ENCODE measurements at regions not wholly inside any gene's neighbourhood (a gene's known extent, or its start where the extent isn't known, plus 50 kb on each side); places are given as distances from the start of the nearest gene placed in this dataset.

GRCh38 chr3:159761848-159762635 is 226.6 kb upstream of the IL12A start:
- Mint-ChIP-seq H3K4me1 (ENCODE audit: low read depth, unreplicated experiment) (peaks cover 28% of the 10 kb centered on the region), H3K4me3 (ENCODE audit: unreplicated experiment) (peak overlapping the region; percentile 87), H3K27ac (ENCODE audit: unreplicated experiment) (peak overlapping the region; percentile 84), H3K27me3 (ENCODE audit: insufficient read depth, unreplicated experiment) (no peaks in the 10 kb centered on the region), H3K9me3 (ENCODE audit: unreplicated experiment) (no peaks in the 10 kb centered on the region), H3K36me3 (ENCODE audit: insufficient read depth, unreplicated experiment) (peaks cover 41% of the 10 kb centered on the region)
- H3K4me1 ChIP-seq, result peaks cover 30% of the 10 kb centered on the region
- no TSS peak for BruUV-seq (replicated peaks)
- POLR2A ChIA-PET, result interaction anchor here (0.7 to 2.3 kb wide), 4 partner anchors 21 to 26 kb away, joined by 3 to 13 read pairs (median 3); no protein-coding TSS in a partner anchor
- intact Hi-C loops (cut with micrococcal nuclease; ENCODE audit: unreplicated experiment), result loop anchor here (1.0 to 5.0 kb wide), 2 partner anchors 30 to 130 kb away; no protein-coding TSS in a partner anchor
- no peaks in the 10 kb centered on the region for H3K36me3 ChIP-seq (ENCODE audit: control insufficient read depth, insufficient read depth, low read length)
- DNase-seq, result peak; percentile 45 to 73
- TF ChIP-seq, protein P1, sequence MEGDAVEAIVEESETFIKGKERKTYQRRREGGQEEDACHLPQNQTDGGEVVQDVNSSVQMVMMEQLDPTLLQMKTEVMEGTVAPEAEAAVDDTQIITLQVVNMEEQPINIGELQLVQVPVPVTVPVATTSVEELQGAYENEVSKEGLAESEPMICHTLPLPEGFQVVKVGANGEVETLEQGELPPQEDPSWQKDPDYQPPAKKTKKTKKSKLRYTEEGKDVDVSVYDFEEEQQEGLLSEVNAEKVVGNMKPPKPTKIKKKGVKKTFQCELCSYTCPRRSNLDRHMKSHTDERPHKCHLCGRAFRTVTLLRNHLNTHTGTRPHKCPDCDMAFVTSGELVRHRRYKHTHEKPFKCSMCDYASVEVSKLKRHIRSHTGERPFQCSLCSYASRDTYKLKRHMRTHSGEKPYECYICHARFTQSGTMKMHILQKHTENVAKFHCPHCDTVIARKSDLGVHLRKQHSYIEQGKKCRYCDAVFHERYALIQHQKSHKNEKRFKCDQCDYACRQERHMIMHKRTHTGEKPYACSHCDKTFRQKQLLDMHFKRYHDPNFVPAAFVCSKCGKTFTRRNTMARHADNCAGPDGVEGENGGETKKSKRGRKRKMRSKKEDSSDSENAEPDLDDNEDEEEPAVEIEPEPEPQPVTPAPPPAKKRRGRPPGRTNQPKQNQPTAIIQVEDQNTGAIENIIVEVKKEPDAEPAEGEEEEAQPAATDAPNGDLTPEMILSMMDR (IDR thresholded peaks at IDR 0.05; ENCODE audit: insufficient read depth in 1 of 2, low read depth in 1 of 2, low read length in 1 of 2, severe bottlenecking in 1 of 2, unreplicated experiment in 1 of 2), result no peak
- CTCF ChIA-PET, result interaction anchor here (1.0 to 1.2 kb wide), 2 partner anchors 13 to 20 kb away, joined by 3 to 4 read pairs; no protein-coding TSS in a partner anchor
- peak overlapping the region; percentile 79 for H3K4me3 ChIP-seq (ENCODE audit: low read depth, low read length)
- H3K27me3 ChIP-seq (replicated peaks; ENCODE audit: control insufficient read depth, insufficient read depth, low read length), result no peaks in the 10 kb centered on the region
- no peaks in the 10 kb centered on the region for H3K9me3 ChIP-seq

GRCh38 chr3:159763011-159763601 is 225.5 kb upstream of the IL12A start:
- Histone ChIP-seq H3K36me3 (ENCODE audit: control insufficient read depth, insufficient read depth, low read length) (no peaks in the 10 kb centered on the region), H3K4me1 (peaks cover 31% of the 10 kb centered on the region), H3K27me3 (replicated peaks; ENCODE audit: control insufficient read depth, insufficient read depth, low read length) (no peaks in the 10 kb centered on the region), H3K9me3 (no peaks in the 10 kb centered on the region), H3K4me3 (ENCODE audit: low read depth, low read length) (peak overlapping the region; percentile 79)
- ChIA-PET POLR2A (interaction anchor here (1.0 to 2.3 kb wide), 4 partner anchors 20 to 31 kb away, joined by 3 to 13 read pairs (median 8); no protein-coding TSS in a partner anchor), CTCF (interaction anchor here (1.0 to 3.1 kb wide), 2 partner anchors 19 to 41 kb away, joined by 4 to 18 read pairs; no protein-coding TSS in a partner anchor)
- DNase-seq, result peak; percentile 60 to 73
- peak overlapping the region; percentile 84 for H3K27ac Mint-ChIP-seq (ENCODE audit: unreplicated experiment)
- intact Hi-C loops (cut with micrococcal nuclease; ENCODE audit: unreplicated experiment), result loop anchor here (5.0 kb wide), 1 partner anchor 131 kb away; no protein-coding TSS in a partner anchor
- H3K27me3 Mint-ChIP-seq (ENCODE audit: insufficient read depth, unreplicated experiment), result no peaks in the 10 kb centered on the region
- peaks cover 44% of the 10 kb centered on the region for H3K36me3 Mint-ChIP-seq (ENCODE audit: insufficient read depth, unreplicated experiment)
- no peaks in the 10 kb centered on the region for H3K9me3 Mint-ChIP-seq (ENCODE audit: unreplicated experiment)
- TF ChIP-seq, protein P1 (IDR thresholded peaks at IDR 0.05; ENCODE audit: insufficient read depth in 1 of 2, low read depth in 1 of 2, low read length in 1 of 2, severe bottlenecking in 1 of 2, unreplicated experiment in 1 of 2), result no peak
- peaks cover 28% of the 10 kb centered on the region for H3K4me1 Mint-ChIP-seq (ENCODE audit: low read depth, unreplicated experiment)
- BruUV-seq (replicated peaks), result no TSS peak
- H3K4me3 Mint-ChIP-seq (ENCODE audit: unreplicated experiment), result peak overlapping the region; percentile 87
